PC-9 (cell line): ENCODE measurements at regions not wholly inside any gene's neighbourhood (a gene's known extent, or its start where the extent isn't known, plus 50 kb on each side); places are given as distances from the start of the nearest gene placed in this dataset.

Experiments used
- BruUV-seq: library from RNA; stranded (reverse); fragments of 400-500 nt; replicated peaks from 2 replicates; lab custom pipeline; 2021; lab: Mats Ljungman, UMichigan
- CTCF ChIA-PET: fragments of 300-600 bp; sonication (Branson Sonifier 250); formaldehyde crosslinking; loops from one replicate; lab custom pipeline; 2022; ENCODE audit warnings: antibody characterized with exemption; lab: Charles Lee
- POLR2A ChIA-PET: fragments of 300-600 bp; sonication (Branson Sonifier 250); formaldehyde crosslinking; loops from one replicate; lab custom pipeline; 2022; ENCODE audit warnings: antibody characterized with exemption; ENCODE audit not compliant: unreplicated experiment; lab: Charles Lee
- DNase-seq, 2 experiments: peaks; one replicate each; pipeline versions ENCODE4 v3.0.0 to v3.0.0-alpha.2; 2015 to 2022; ENCODE audit warnings: mixed read lengths in 1 of 2
- H2AFZ ChIP-seq: fragments of 200-600 bp; sonication (generic); 2 replicates; pipeline ENCODE4 v1.8.1; 2017; ENCODE audit warnings: antibody characterized with exemption
- H3F3A ChIP-seq: fragments of 200-600 bp; sonication (generic); 2 replicates; pipeline ENCODE4 v1.8.1; 2017; ENCODE audit warnings: antibody characterized with exemption, mild to moderate bottlenecking, low read depth; ENCODE audit not compliant: insufficient read depth
- H3K27ac ChIP-seq: fragments of 200-600 bp; sonication (generic); 2 replicates; pipeline ENCODE4 v1.6.1; 2016; ENCODE audit warnings: mixed run types
- H3K27me3 ChIP-seq: fragments of 200-600 bp; sonication (generic); 2 replicates; pipeline ENCODE4 v1.6.1; 2016; ENCODE audit warnings: low read depth, mixed run types; ENCODE audit not compliant: insufficient read depth
- H3K36me3 ChIP-seq: fragments of 200-600 bp; sonication (generic); 2 replicates; pipeline ENCODE4 v1.6.1; 2016; ENCODE audit warnings: low read depth, mixed run types
- H3K4me1 ChIP-seq: fragments of 200-600 bp; sonication (generic); replicated peaks from 2 replicates; pipeline ENCODE4 v1.6.1; 2016; ENCODE audit warnings: mixed run types; ENCODE audit not compliant: insufficient read depth
- H3K4me2 ChIP-seq: fragments of 200-600 bp; sonication (generic); 2 replicates; pipeline ENCODE4 v1.6.1; 2017; ENCODE audit warnings: mixed run types
- H3K4me3 ChIP-seq: fragments of 200-600 bp; sonication (generic); 2 replicates; pipeline ENCODE4 v1.6.1; 2016; ENCODE audit warnings: mixed run types
- H3K79me2 ChIP-seq: fragments of 200-600 bp; sonication (generic); 2 replicates; pipeline ENCODE4 v1.6.1; 2017; ENCODE audit warnings: low read depth, mixed run types
- H3K9me2 ChIP-seq: fragments of 200-600 bp; sonication (generic); 2 replicates; pipeline ENCODE4 v1.8.1; 2017; ENCODE audit warnings: mild to moderate bottlenecking; ENCODE audit not compliant: insufficient read depth
- H3K9me3 ChIP-seq: fragments of 200-600 bp; sonication (generic); 2 replicates; pipeline ENCODE4 v1.8.1; 2016; ENCODE audit warnings: low read depth; ENCODE audit not compliant: insufficient read depth
- H4K20me1 ChIP-seq: fragments of 200-600 bp; sonication (generic); 2 replicates; pipeline ENCODE4 v1.8.1; 2017; ENCODE audit not compliant: insufficient read depth
- CTCF ChIP-seq: fragments of 200-600 bp; sonication (generic); conservative IDR thresholded peaks from 2 replicates; pipeline ENCODE4 v1.6.1; 2017; ENCODE audit warnings: mixed run types, antibody characterized with exemption, mild to moderate bottlenecking, moderate library complexity
- EZH2 ChIP-seq: fragments of 200-600 bp; sonication (generic); IDR thresholded peaks from 2 replicates; pipeline ENCODE4 v1.8.0; 2017; ENCODE audit warnings: antibody characterized with exemption, low read depth
- intact Hi-C: fragments of 100-400 bp; cut with micrococcal nuclease; formaldehyde crosslinking; loops from one replicate; pipeline ENCODE4 v1.10.0; 2022; ENCODE audit not compliant: unreplicated experiment

GRCh38 chr15:38631119-38632075 lies 66.8 kb upstream of the RASGRP1 start:
- Histone ChIP-seq H3K79me2 (no peaks in the 10 kb centered on the region), H3K4me3 (no peak overlapping the region), H3K4me1 (no peaks in the 10 kb centered on the region), H3K9me3 (no peaks in the 10 kb centered on the region), H4K20me1 (no peaks in the 10 kb centered on the region), H2AFZ (no peak overlapping the region), H3F3A (no peaks in the 10 kb centered on the region), H3K27ac (no peak overlapping the region), H3K4me2 (no peak overlapping the region), H3K27me3 (no peaks in the 10 kb centered on the region), H3K9me2 (no peaks in the 10 kb centered on the region), H3K36me3 (no peaks in the 10 kb centered on the region)
- TF ChIP-seq CTCF (no peak), EZH2 (no peak)
- DNase-seq: no peak
- BruUV-seq: no TSS peak
- intact Hi-C loops: no loop called here
- POLR2A ChIA-PET: interaction anchor here (0.6 kb wide), 1 partner anchor 254 kb away, joined by 3 read pairs; no protein-coding TSS in a partner anchor
- CTCF ChIA-PET: no interaction called here

- CTCF ChIA-PET: no interaction called here
These were observed 70.6 kb upstream of the RASGRP1 start for GRCh38 chr15:38635170-38635569.

GRCh38 chr15:38636597-38636996 lies 72.0 kb upstream of the RASGRP1 start:
- no peaks in the 10 kb centered on the region for H3F3A ChIP-seq
- no peak overlapping the region for H3K4me2 ChIP-seq
- no peaks in the 10 kb centered on the region for H3K27me3 ChIP-seq
- H3K9me3 ChIP-seq: no peaks in the 10 kb centered on the region
- no peak for DNase-seq
- intact Hi-C loops: no loop called here
- TF ChIP-seq CTCF: no peak
- no peak for TF ChIP-seq EZH2
- H3K27ac ChIP-seq: no peak overlapping the region
- H3K36me3 ChIP-seq: no peaks in the 10 kb centered on the region
- no peaks in the 10 kb centered on the region for H3K79me2 ChIP-seq
- H2AFZ ChIP-seq: no peak overlapping the region
- H3K9me2 ChIP-seq: no peaks in the 10 kb centered on the region
- CTCF ChIA-PET: interaction anchor here (0.5 kb wide), 1 partner anchor 826 kb away, joined by 3 read pairs; no protein-coding TSS in a partner anchor
- no TSS peak for BruUV-seq
- POLR2A ChIA-PET: no interaction called here
- H3K4me3 ChIP-seq: no peak overlapping the region
- no peaks in the 10 kb centered on the region for H3K4me1 ChIP-seq
- no peaks in the 10 kb centered on the region for H4K20me1 ChIP-seq

More at GRCh38 chr15:38635170-38635569, 70.6 kb upstream of the RASGRP1 start:
- TF ChIP-seq EZH2: no peak
- no peak for TF ChIP-seq CTCF
- intact Hi-C loops: no loop called here
- no peaks in the 10 kb centered on the region for H3K9me2 ChIP-seq
- no peaks in the 10 kb centered on the region for H3K9me3 ChIP-seq
- H3K79me2 ChIP-seq: no peaks in the 10 kb centered on the region
- DNase-seq: no peak
- no TSS peak for BruUV-seq
- H3K4me3 ChIP-seq: no peak overlapping the region
- H3F3A ChIP-seq: no peaks in the 10 kb centered on the region
- H3K36me3 ChIP-seq: no peaks in the 10 kb centered on the region
- no peaks in the 10 kb centered on the region for H3K4me1 ChIP-seq
- H3K27ac ChIP-seq: no peak overlapping the region
- no peaks in the 10 kb centered on the region for H3K27me3 ChIP-seq
- no peaks in the 10 kb centered on the region for H4K20me1 ChIP-seq
- POLR2A ChIA-PET: interaction anchor here (0.7 kb wide), 1 partner anchor 11 kb away, joined by 5 read pairs; no protein-coding TSS in a partner anchor
- no peak overlapping the region for H3K4me2 ChIP-seq
- no peak overlapping the region for H2AFZ ChIP-seq
